Epithelial cell of esophagus (primary cell): ENCODE measurements at regions not wholly inside any gene's neighbourhood (a gene's known extent, or its start where the extent isn't known, plus 50 kb on each side); places are given as distances from the start of the nearest gene placed in this dataset.

Experiments used
- DNase-seq: peaks from one replicate; pipeline ENCODE4 v3.0.0; 2010; ENCODE audit warnings: low read depth
- H3K4me3 ChIP-seq: 2 replicates; pipeline ENCODE4 v1.5.1; 2011; ENCODE audit warnings: mild to moderate bottlenecking, low read length, control low read depth
- CTCF ChIP-seq: IDR thresholded peaks from 2 replicates; pipeline ENCODE4 v1.5.1; 2011; ENCODE audit warnings: low read depth, mild to moderate bottlenecking, low read length, control low read depth, inconsistent platforms; ENCODE audit not compliant: insufficient read depth; ENCODE audit errors: missing control alignments

DNA sequence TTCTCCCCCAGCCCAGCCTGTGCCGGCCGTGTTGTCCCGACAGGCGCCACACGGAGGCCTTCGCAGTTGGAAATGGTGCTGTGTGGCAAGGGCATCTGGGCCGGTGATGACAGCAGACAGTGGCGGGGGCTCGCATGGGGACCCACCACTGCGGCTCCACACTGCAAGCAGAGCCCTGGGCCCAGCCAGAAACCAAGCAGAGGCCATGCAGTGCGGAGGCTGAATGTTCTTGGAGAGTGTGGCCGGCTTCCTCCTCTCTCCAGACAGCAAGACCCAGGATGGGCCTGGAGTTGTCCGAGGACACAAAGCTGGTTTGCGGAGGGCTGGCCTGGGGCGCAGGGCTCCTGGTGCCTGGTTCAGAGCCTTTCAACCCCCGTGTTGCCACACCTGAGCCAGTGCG is 104.6 kb downstream of the SIK1 start:
- DNase-seq: no peak
- H3K4me3 ChIP-seq: no peak overlapping the region
- no peak for TF ChIP-seq CTCF

DNA sequence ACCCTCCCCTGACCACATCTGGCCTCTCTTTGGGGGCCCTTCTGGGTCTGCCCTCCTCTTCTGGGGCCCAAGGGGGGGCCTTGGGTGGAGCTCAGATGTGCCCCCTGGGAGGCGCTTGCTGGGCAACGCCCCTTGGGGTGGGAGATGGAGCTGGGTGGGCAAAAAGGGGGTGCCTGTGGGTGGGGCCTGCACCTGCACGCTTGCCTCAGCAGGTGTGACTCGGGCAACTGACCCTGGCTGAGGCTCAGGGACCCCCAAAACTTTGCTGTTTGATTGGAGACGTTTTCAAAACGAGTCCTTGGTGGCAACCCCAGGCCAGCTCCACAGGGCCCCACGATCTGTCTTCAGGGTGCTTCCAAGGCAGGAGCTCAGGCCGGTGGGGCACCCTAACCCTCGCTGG is 105.3 kb downstream of the SIK1 start:
- DNase-seq: no peak
- no peak for TF ChIP-seq CTCF
- H3K4me3 ChIP-seq: no peak overlapping the region

GRCh38 chr21:43321111-43321510 is 105.8 kb downstream of the SIK1 start:
- no peak for TF ChIP-seq CTCF
- H3K4me3 ChIP-seq: no peak overlapping the region
- no peak for DNase-seq

DNA sequence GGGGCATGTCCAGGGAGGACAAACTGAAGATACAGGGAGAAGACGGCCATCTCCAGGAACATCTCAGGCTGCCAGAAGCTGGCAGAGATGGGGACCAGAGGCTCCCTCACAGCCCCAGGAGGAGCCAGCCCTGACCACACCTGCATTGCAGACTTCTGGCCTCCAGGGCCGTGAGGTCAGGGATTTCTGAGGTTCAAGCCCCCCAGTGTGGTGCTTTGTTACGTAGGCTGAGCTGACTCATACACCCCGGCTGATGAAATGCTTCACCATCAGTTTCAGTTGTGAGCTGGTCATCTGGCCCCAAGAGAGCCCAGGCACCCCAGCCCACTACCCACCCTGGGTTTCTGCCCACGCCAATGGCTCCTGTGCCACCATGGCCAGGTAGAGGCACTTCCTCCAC is 106.4 kb downstream of the SIK1 start:
- no peak overlapping the region for H3K4me3 ChIP-seq
- no peak for TF ChIP-seq CTCF
- DNase-seq: no peak

- DNase-seq: peak; percentile 84
- H3K4me3 ChIP-seq: no peak overlapping the region
- no peak for TF ChIP-seq CTCF
Observed at GRCh38 chr21:43318841-43319781, 107.8 kb downstream of the SIK1 start.

- H3K4me3 ChIP-seq: no peak overlapping the region
- no peak for DNase-seq
- no peak for TF ChIP-seq CTCF
Observed at GRCh38 chr21:43318368-43318767, 108.6 kb downstream of the SIK1 start.

- no peak for DNase-seq
- H3K4me3 ChIP-seq: no peak overlapping the region
- TF ChIP-seq CTCF: no peak
Observed at GRCh38 chr21:43317959-43318358, 109.0 kb downstream of the SIK1 start.
